Nephron progenitor cell (in vitro differentiated cells): ENCODE measurements at regions not wholly inside any gene's neighbourhood (a gene's known extent, or its start where the extent isn't known, plus 50 kb on each side); places are given as distances from the start of the nearest gene placed in this dataset.
A peak's percentile ranks its signal among the peaks of the same experiment; 100 is the strongest.

Source experiments
- DNase-seq: peaks from one replicate; pipeline ENCODE4 v3.0.0; 2021
- H3K27ac Mint-ChIP-seq: 2 replicates; pipeline ENCODE4 v1.8.0; 2021; ENCODE audit warnings: mild to moderate bottlenecking, moderate library complexity, mixed read lengths
- H3K27me3 Mint-ChIP-seq: 2 replicates; pipeline ENCODE4 v1.8.0; 2021; ENCODE audit warnings: mild to moderate bottlenecking, low read depth, mixed read lengths; ENCODE audit not compliant: poor library complexity
- H3K36me3 Mint-ChIP-seq: 2 replicates; pipeline ENCODE4 v1.8.0; 2021; ENCODE audit warnings: low read depth, mixed read lengths
- H3K4me1 Mint-ChIP-seq: 2 replicates; pipeline ENCODE4 v1.8.0; 2021; ENCODE audit warnings: mixed read lengths
- H3K4me3 Mint-ChIP-seq: 2 replicates; pipeline ENCODE4 v1.8.0; 2021; ENCODE audit warnings: mild to moderate bottlenecking, moderate library complexity, mixed read lengths
- H3K9me3 Mint-ChIP-seq: 2 replicates; pipeline ENCODE4 v1.8.0; 2021; ENCODE audit warnings: mild to moderate bottlenecking, moderate library complexity, mixed read lengths
- CTCF ChIP-seq: fragments of 200-600 bp; sonication (generic); IDR thresholded peaks from 2 replicates; pipeline ENCODE4 v1.5.0; 2021; ENCODE audit warnings: antibody characterized with exemption

- peaks cover 26% of the 10 kb centered on the region for H3K36me3 Mint-ChIP-seq
- H3K4me1 Mint-ChIP-seq = peaks cover 42% of the 10 kb centered on the region
- H3K4me3 Mint-ChIP-seq = no peak overlapping the region
- H3K9me3 Mint-ChIP-seq = peaks cover 30% of the 10 kb centered on the region
- peak; percentile 26 for DNase-seq
- peaks cover 5% of the 10 kb centered on the region for H3K27me3 Mint-ChIP-seq
- no peak overlapping the region for H3K27ac Mint-ChIP-seq
- peak; percentile 77 for TF ChIP-seq CTCF
Measured at GRCh38 chr21:14862794-14863720, 201.7 kb downstream of the NRIP1 start.

- H3K9me3 Mint-ChIP-seq = peaks cover 33% of the 10 kb centered on the region
- peaks cover 5% of the 10 kb centered on the region for H3K4me1 Mint-ChIP-seq
- H3K27ac Mint-ChIP-seq = no peak overlapping the region
- H3K27me3 Mint-ChIP-seq = peaks cover 5% of the 10 kb centered on the region
- H3K36me3 Mint-ChIP-seq = peaks cover 39% of the 10 kb centered on the region
- H3K4me3 Mint-ChIP-seq = no peak overlapping the region
- no peak for DNase-seq
- no peak for TF ChIP-seq CTCF
Measured at GRCh38 chr21:14858311-14858710, 206.5 kb downstream of the NRIP1 start.

DNA sequence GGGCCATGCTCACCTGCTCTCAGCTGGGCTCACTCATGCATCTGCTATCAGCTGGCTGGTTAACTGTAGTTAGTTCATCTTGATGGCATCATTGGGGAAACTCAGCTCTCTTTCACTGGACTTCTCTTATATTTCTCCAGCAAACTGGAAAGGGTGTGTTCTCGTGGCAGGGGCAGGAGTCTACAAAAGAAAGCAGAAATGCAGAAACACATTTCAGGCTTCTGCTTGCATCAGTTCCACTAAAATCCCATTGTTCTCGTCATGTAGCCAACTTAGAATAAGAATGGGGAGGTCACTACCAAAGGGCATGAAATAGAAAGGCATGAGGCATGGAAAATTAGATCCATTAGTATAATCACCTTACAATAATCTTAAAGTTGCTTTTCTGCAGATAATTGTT lies 207.3 kb downstream of the NRIP1 start:
- Mint-ChIP-seq H3K27ac (peak overlapping the region; percentile 13), H3K4me1 (peaks cover 3% of the 10 kb centered on the region), H3K27me3 (peaks cover 5% of the 10 kb centered on the region), H3K9me3 (peaks cover 33% of the 10 kb centered on the region), H3K4me3 (no peak overlapping the region), H3K36me3 (peaks cover 40% of the 10 kb centered on the region)
- TF ChIP-seq CTCF = no peak
- DNase-seq = no peak

DNA sequence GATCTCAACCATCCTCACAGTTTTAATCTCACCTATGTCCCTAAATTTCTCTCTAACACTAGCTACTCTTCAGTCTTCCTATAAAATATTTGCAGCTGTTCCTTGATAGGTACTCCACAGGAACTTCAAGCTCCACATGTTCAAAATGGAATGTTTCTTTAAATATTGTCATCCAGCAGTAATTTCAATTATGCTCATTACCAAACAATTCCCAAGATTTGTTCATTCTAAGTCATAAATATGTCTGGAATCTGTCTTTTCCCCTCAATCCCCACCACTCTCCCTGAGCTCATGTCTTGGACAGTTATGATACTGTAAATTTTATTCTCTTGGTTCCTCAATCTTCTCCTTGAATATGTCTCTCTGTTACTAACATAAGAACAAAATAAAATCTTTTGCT lies 214.4 kb downstream of the NRIP1 start:
- DNase-seq = no peak
- Mint-ChIP-seq H3K4me1 (no peaks in the 10 kb centered on the region), H3K9me3 (peaks cover 33% of the 10 kb centered on the region), H3K36me3 (peaks cover 40% of the 10 kb centered on the region), H3K27ac (no peak overlapping the region), H3K4me3 (no peak overlapping the region), H3K27me3 (no peaks in the 10 kb centered on the region)
- TF ChIP-seq CTCF = no peak

DNA sequence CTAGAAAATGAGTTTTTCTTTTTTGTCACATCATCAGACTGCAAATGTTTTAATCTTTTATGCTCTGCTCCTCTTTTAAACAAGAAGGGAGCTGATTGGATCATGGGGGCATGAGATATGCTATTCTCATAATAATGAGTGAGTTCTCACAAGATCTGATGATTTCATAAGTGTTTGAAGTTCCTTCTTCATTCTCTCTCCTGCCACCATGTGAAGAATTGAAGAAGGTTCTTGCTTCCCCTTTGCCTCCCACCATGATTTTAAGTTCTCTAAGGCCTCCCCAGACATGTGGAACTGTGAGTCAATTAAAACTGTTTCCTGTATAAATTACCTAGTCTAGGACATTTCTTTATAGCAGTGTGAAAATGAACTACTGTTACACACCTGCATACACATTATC lies 218.2 kb downstream of the NRIP1 start:
- H3K36me3 Mint-ChIP-seq = peaks cover 46% of the 10 kb centered on the region
- no peak for DNase-seq
- H3K9me3 Mint-ChIP-seq = peaks cover 59% of the 10 kb centered on the region
- peaks cover 6% of the 10 kb centered on the region for H3K4me1 Mint-ChIP-seq
- H3K27ac Mint-ChIP-seq = no peak overlapping the region
- H3K4me3 Mint-ChIP-seq = no peak overlapping the region
- no peak for TF ChIP-seq CTCF
- no peaks in the 10 kb centered on the region for H3K27me3 Mint-ChIP-seq

- TF ChIP-seq CTCF = no peak
- H3K4me1 Mint-ChIP-seq = peaks cover 17% of the 10 kb centered on the region
- no peak for DNase-seq
- peaks cover 62% of the 10 kb centered on the region for H3K9me3 Mint-ChIP-seq
- H3K27me3 Mint-ChIP-seq = no peaks in the 10 kb centered on the region
- no peak overlapping the region for H3K27ac Mint-ChIP-seq
- peaks cover 46% of the 10 kb centered on the region for H3K36me3 Mint-ChIP-seq
- no peak overlapping the region for H3K4me3 Mint-ChIP-seq
Measured at GRCh38 chr21:14844001-14844400, 220.8 kb downstream of the NRIP1 start.
